ENCODE measurements at regions not wholly inside any gene's neighbourhood (a gene's known extent, or its start where the extent isn't known, plus 50 kb on each side); places are given as distances from the start of the nearest gene placed in this dataset.
A peak's percentile ranks its signal among the peaks of the same experiment; 100 is the strongest.

- Mint-ChIP-seq H3K36me3 (peaks cover 4 to 17% (median 5%) of the 10 kb centered on the region in 5 donors), H3K9me3 (peaks cover 0 to 2% (median 0%) of the 10 kb centered on the region in 11 donors), H3K4me1 (peaks cover 7 to 23% (median 17%) of the 10 kb centered on the region in 7 donors), H3K4me3 (no peak overlapping the region), H3K27me3 (no peaks in the 10 kb centered on the region), H3K27ac (peak overlapping the region in 5 of 9 donors; percentile 12 to 75 (median 25))
- intact Hi-C loops (cut with micrococcal nuclease), result no loop called here
- H3K36me3 ChIP-seq (ENCODE audit: control insufficient read depth in 2 of 3, insufficient read depth in 3 of 3, low read length in 3 of 3), result peaks cover 7 to 95% (median 45%) of the 10 kb centered on the region in 3 experiments
- no peak for ATAC-seq
- DNase-seq, result peak in 1 of 9 donors; percentile 3
- H3K4me1 ChIP-seq (ENCODE audit: control insufficient read depth in 2 of 2, insufficient read depth in 2 of 2, low read length in 2 of 2), result peaks cover 7 to 17% of the 10 kb centered on the region in 2 donors
- no peak overlapping the region for H3K4me3 ChIP-seq (ENCODE audit: low read length)
- POLR2A ChIA-PET, result interaction anchor here (1.1 kb wide), 1 partner anchor 57 kb away, joined by 3 read pairs; no protein-coding TSS in a partner anchor
- CTCF ChIA-PET, result no interaction called here
- no peak overlapping the region for H3K27ac ChIP-seq (ENCODE audit: low read depth, low read length)
- no peaks in the 10 kb centered on the region for H3K27me3 ChIP-seq (ENCODE audit: control insufficient read depth in 2 of 2, insufficient read depth in 2 of 2, low read length in 2 of 2)
- H3K9me3 ChIP-seq (ENCODE audit: control insufficient read depth in 2 of 3, low read length in 3 of 3), result no peaks in the 10 kb centered on the region
Observed at GRCh38 chr17:77488531-77489238, 347.9 kb downstream of the SEC14L1 start.

GRCh38 chr17:77489239-77489892, 348.6 kb downstream of the SEC14L1 start:
- intact Hi-C loops (cut with micrococcal nuclease), result no loop called here
- Histone ChIP-seq H3K36me3 (ENCODE audit: control insufficient read depth in 2 of 3, insufficient read depth in 3 of 3, low read length in 3 of 3) (peaks cover 11 to 95% (median 39%) of the 10 kb centered on the region in 3 experiments), H3K4me3 (ENCODE audit: low read length) (no peak overlapping the region), H3K9me3 (ENCODE audit: control insufficient read depth in 2 of 3, low read length in 3 of 3) (no peaks in the 10 kb centered on the region), H3K27ac (ENCODE audit: low read depth, low read length) (no peak overlapping the region), H3K27me3 (ENCODE audit: control insufficient read depth in 2 of 2, insufficient read depth in 2 of 2, low read length in 2 of 2) (no peaks in the 10 kb centered on the region), H3K4me1 (ENCODE audit: control insufficient read depth in 2 of 2, insufficient read depth in 2 of 2, low read length in 2 of 2) (peaks cover 0 to 17% of the 10 kb centered on the region in 2 donors)
- peak overlapping the region in 4 of 9 donors; percentile 12 to 67 (median 45) for H3K27ac Mint-ChIP-seq
- ChIA-PET POLR2A (interaction anchor here (0.9 to 2.6 kb wide), 5 partner anchors 15 to 89 kb away, joined by 3 to 6 read pairs (median 3); no protein-coding TSS in a partner anchor), CTCF (interaction anchor here (1.4 kb wide), 1 partner anchor 89 kb away, joined by 4 read pairs; no protein-coding TSS in a partner anchor)
- no peak for ATAC-seq
- peaks cover 0 to 2% (median 0%) of the 10 kb centered on the region in 11 donors for H3K9me3 Mint-ChIP-seq
- H3K36me3 Mint-ChIP-seq, result peaks cover 4 to 19% (median 5%) of the 10 kb centered on the region in 5 donors
- H3K4me1 Mint-ChIP-seq, result peaks cover 7 to 29% (median 18%) of the 10 kb centered on the region in 7 donors
- no peak overlapping the region for H3K4me3 Mint-ChIP-seq
- peak in 1 of 9 donors; percentile 6 for DNase-seq
- H3K27me3 Mint-ChIP-seq, result no peaks in the 10 kb centered on the region

- Mint-ChIP-seq H3K9me3 (peaks cover 0 to 2% (median 0%) of the 10 kb centered on the region in 11 donors), H3K27me3 (no peaks in the 10 kb centered on the region), H3K4me3 (no peak overlapping the region), H3K27ac (no peak overlapping the region), H3K4me1 (peaks cover 8 to 32% (median 23%) of the 10 kb centered on the region in 7 donors), H3K36me3 (peaks cover 4 to 22% (median 6%) of the 10 kb centered on the region in 5 donors)
- H3K4me3 ChIP-seq (ENCODE audit: low read length), result no peak overlapping the region
- no peaks in the 10 kb centered on the region for H3K9me3 ChIP-seq (ENCODE audit: control insufficient read depth in 2 of 3, low read length in 3 of 3)
- intact Hi-C loops (cut with micrococcal nuclease), result no loop called here
- no peaks in the 10 kb centered on the region for H3K27me3 ChIP-seq (ENCODE audit: control insufficient read depth in 2 of 2, insufficient read depth in 2 of 2, low read length in 2 of 2)
- H3K27ac ChIP-seq (ENCODE audit: low read depth, low read length), result no peak overlapping the region
- H3K36me3 ChIP-seq (ENCODE audit: control insufficient read depth in 2 of 3, insufficient read depth in 3 of 3, low read length in 3 of 3), result peaks cover 14 to 94% (median 39%) of the 10 kb centered on the region in 3 experiments
- DNase-seq, result no peak
- H3K4me1 ChIP-seq (ENCODE audit: control insufficient read depth in 2 of 2, insufficient read depth in 2 of 2, low read length in 2 of 2), result peaks cover 3 to 20% of the 10 kb centered on the region in 2 donors
- CTCF ChIA-PET, result interaction anchor here (1.4 kb wide), 1 partner anchor 90 kb away, joined by 4 read pairs; no protein-coding TSS in a partner anchor
- no peak for ATAC-seq
- POLR2A ChIA-PET, result interaction anchor here (0.9 to 2.6 kb wide), 5 partner anchors 16 to 90 kb away, joined by 3 to 6 read pairs (median 3); no protein-coding TSS in a partner anchor
Observed at GRCh38 chr17:77489893-77490255, 349.1 kb downstream of the SEC14L1 start.

GRCh38 chr17:77490361-77491183, 349.8 kb downstream of the SEC14L1 start:
- no peak for DNase-seq
- peaks cover 12 to 38% (median 27%) of the 10 kb centered on the region in 7 donors for H3K4me1 Mint-ChIP-seq

GRCh38 chr17:77491921-77492445, 351.2 kb downstream of the SEC14L1 start:
- H3K4me1 Mint-ChIP-seq, result peaks cover 5 to 31% (median 20%) of the 10 kb centered on the region in 7 donors
- H3K36me3 ChIP-seq (ENCODE audit: control insufficient read depth in 2 of 3, insufficient read depth in 3 of 3, low read length in 3 of 3), result peaks cover 14 to 93% (median 42%) of the 10 kb centered on the region in 3 experiments
- CTCF ChIA-PET, result interaction anchor here (0.9 to 1.2 kb wide), 3 partner anchors 32 to 91 kb away, joined by 3 to 5 read pairs (median 5); no protein-coding TSS in a partner anchor
- peak overlapping the region in 1 of 10 donors; percentile 17 for H3K4me3 Mint-ChIP-seq
- DNase-seq (peak in 1 of 9 donors; percentile 21), ATAC-seq (peak; percentile 18)
- POLR2A ChIA-PET, result interaction anchor here (0.5 to 2.6 kb wide), 11 partner anchors 11 to 161 kb away, joined by 3 to 6 read pairs (median 3); no protein-coding TSS in a partner anchor
- intact Hi-C loops (cut with micrococcal nuclease), result no loop called here
- H3K4me3 ChIP-seq (ENCODE audit: low read length), result no peak overlapping the region
- H3K9me3 ChIP-seq (ENCODE audit: control insufficient read depth in 2 of 3, low read length in 3 of 3), result no peaks in the 10 kb centered on the region
- H3K9me3 Mint-ChIP-seq, result no peaks in the 10 kb centered on the region
- peak overlapping the region in 8 of 9 donors; percentile 13 to 83 (median 66) for H3K27ac Mint-ChIP-seq
- no peak overlapping the region for H3K27ac ChIP-seq (ENCODE audit: low read depth, low read length)
- H3K27me3 ChIP-seq (ENCODE audit: control insufficient read depth in 2 of 2, insufficient read depth in 2 of 2, low read length in 2 of 2), result no peaks in the 10 kb centered on the region
- no peaks in the 10 kb centered on the region for H3K27me3 Mint-ChIP-seq
- H3K4me1 ChIP-seq (ENCODE audit: control insufficient read depth in 2 of 2, insufficient read depth in 2 of 2, low read length in 2 of 2), result peaks cover 11 to 21% of the 10 kb centered on the region in 2 donors
- peaks cover 4 to 17% (median 6%) of the 10 kb centered on the region in 5 donors for H3K36me3 Mint-ChIP-seq

More at GRCh38 chr17:77490361-77491183, 349.8 kb downstream of the SEC14L1 start:
- peak overlapping the region in 1 of 10 donors; percentile 29 for H3K4me3 Mint-ChIP-seq
- ATAC-seq, result no peak
- H3K4me3 ChIP-seq (ENCODE audit: low read length), result no peak overlapping the region
- peaks cover 4 to 24% (median 11%) of the 10 kb centered on the region in 5 donors for H3K36me3 Mint-ChIP-seq
- H3K9me3 Mint-ChIP-seq, result peaks cover 0 to 2% (median 0%) of the 10 kb centered on the region in 11 donors
- intact Hi-C loops (cut with micrococcal nuclease), result no loop called here
- peaks cover 14 to 93% (median 36%) of the 10 kb centered on the region in 3 experiments for H3K36me3 ChIP-seq (ENCODE audit: control insufficient read depth in 2 of 3, insufficient read depth in 3 of 3, low read length in 3 of 3)
- peak overlapping the region in 3 of 9 donors; percentile 36 to 59 (median 38) for H3K27ac Mint-ChIP-seq
- H3K27me3 ChIP-seq (ENCODE audit: control insufficient read depth in 2 of 2, insufficient read depth in 2 of 2, low read length in 2 of 2), result no peaks in the 10 kb centered on the region
- H3K9me3 ChIP-seq (ENCODE audit: control insufficient read depth in 2 of 3, low read length in 3 of 3), result no peaks in the 10 kb centered on the region
- H3K27me3 Mint-ChIP-seq, result no peaks in the 10 kb centered on the region
- POLR2A ChIA-PET, result interaction anchor here (0.9 to 2.6 kb wide), 6 partner anchors 16 to 90 kb away, joined by 3 to 6 read pairs (median 3); no protein-coding TSS in a partner anchor
- H3K27ac ChIP-seq (ENCODE audit: low read depth, low read length), result no peak overlapping the region
- peaks cover 10 to 21% of the 10 kb centered on the region in 2 donors for H3K4me1 ChIP-seq (ENCODE audit: control insufficient read depth in 2 of 2, insufficient read depth in 2 of 2, low read length in 2 of 2)
- CTCF ChIA-PET, result interaction anchor here (1.4 kb wide), 1 partner anchor 91 kb away, joined by 4 read pairs; no protein-coding TSS in a partner anchor
